LNCaP clone FGC (cell line): ENCODE measurements at regions not wholly inside any gene's neighbourhood (a gene's known extent, or its start where the extent isn't known, plus 50 kb on each side); places are given as distances from the start of the nearest gene placed in this dataset.
A peak's percentile ranks its signal among the peaks of the same experiment; 100 is the strongest.

ENCODE experiments used
- DNase-seq: peaks from one replicate; pipeline ENCODE4 v3.0.0-alpha.2; 2011; ENCODE audit warnings: low read depth
- H3K4me3 ChIP-seq: 2 replicates; pipeline ENCODE4 v1.5.1; 2011; ENCODE audit warnings: mild to moderate bottlenecking, low read depth, low read length, control low read depth
- TF ChIP-seq, protein P1 (sequence below): IDR thresholded peaks from 2 replicates; pipeline ENCODE4 v1.5.1; 2012; ENCODE audit warnings: mild to moderate bottlenecking; ENCODE audit not compliant: control insufficient read depth, insufficient read depth; ENCODE audit errors: extremely low read depth

DNA sequence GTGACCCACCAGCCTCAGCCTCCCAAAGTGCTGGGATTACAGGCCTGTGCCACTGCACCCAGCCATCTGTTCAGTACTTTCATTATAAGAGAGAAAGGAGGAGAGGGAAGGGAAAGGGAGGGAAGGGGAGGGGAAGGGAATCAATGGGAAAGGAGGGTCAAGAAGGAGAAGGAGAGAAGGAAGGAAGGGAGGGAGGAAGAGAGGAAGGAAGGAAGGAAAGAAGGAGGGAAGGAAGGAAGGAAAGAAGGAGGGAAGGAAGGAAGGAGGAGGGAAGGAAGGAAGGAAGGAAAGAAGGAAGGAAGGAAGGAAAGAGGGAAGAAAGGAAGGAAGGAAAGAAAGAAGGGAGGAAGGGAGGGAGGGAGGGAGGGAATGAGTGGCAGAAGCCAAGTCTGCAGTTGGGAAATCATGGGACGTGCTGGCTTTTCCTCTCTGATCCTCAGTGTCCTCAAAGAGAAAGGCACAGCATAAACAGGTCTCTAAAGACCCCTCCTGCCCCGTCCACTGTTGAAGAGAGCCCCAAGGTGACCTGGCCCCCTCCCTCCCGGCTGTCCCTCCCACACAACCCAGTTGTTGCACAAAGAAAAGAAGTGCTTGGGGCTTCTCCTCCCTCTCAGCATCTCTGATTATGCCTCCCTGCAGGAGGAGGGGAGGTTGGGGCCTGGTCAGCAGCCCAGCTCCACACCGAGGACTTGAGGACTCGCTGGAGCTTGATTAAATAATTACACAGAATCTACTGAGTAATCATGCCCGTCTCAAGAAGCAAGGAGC lies 69.1 kb upstream of the TOP1 start:
- DNase-seq = no peak
- no peak overlapping the region for H3K4me3 ChIP-seq
- TF ChIP-seq, protein P1, sequence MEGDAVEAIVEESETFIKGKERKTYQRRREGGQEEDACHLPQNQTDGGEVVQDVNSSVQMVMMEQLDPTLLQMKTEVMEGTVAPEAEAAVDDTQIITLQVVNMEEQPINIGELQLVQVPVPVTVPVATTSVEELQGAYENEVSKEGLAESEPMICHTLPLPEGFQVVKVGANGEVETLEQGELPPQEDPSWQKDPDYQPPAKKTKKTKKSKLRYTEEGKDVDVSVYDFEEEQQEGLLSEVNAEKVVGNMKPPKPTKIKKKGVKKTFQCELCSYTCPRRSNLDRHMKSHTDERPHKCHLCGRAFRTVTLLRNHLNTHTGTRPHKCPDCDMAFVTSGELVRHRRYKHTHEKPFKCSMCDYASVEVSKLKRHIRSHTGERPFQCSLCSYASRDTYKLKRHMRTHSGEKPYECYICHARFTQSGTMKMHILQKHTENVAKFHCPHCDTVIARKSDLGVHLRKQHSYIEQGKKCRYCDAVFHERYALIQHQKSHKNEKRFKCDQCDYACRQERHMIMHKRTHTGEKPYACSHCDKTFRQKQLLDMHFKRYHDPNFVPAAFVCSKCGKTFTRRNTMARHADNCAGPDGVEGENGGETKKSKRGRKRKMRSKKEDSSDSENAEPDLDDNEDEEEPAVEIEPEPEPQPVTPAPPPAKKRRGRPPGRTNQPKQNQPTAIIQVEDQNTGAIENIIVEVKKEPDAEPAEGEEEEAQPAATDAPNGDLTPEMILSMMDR = no peak

DNA sequence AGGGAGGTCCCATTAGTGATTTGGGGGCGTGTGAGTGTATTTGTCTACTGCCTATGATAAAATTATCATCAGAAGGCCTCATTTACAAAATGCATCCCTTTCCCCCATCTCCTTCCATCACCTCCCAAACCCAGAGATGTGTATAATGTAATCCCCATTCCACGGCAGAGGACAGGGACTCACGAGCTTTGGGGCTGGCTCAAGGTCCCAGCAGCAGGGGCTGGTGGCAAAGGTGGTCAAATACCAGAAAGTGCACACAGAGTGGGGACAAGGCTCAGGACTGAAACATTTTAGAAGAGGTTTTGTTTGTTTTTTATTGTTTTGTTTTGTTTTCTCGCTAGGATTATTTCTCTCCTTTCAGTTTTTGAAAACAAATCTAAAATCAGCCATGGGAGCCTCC lies 68.5 kb upstream of the TOP1 start:
- no peak overlapping the region for H3K4me3 ChIP-seq
- TF ChIP-seq, protein P1 = no peak
- DNase-seq = no peak

DNA sequence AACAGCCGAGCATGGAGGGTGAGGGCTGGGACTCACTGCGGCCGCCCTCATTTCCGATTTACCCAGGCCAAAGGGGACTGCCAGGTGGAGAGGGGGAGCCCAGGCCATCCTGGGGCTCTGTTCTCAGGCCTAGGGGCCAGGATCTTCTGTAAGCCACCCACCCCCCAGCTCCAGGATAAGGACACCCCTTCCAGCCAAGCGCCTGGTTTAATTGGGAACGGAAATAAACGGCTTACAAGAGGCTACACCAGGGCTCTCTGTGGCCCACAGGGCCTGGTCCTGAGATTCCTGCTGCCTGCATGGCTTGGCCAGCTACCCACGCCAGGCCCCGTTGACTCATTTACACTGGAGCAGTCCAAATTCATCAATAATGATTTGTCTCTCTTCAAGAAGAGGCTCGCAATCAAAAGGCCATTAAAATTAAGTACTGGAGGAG lies 68.1 kb upstream of the TOP1 start:
- TF ChIP-seq, protein P1 = no peak
- H3K4me3 ChIP-seq = no peak overlapping the region
- DNase-seq = no peak

DNA sequence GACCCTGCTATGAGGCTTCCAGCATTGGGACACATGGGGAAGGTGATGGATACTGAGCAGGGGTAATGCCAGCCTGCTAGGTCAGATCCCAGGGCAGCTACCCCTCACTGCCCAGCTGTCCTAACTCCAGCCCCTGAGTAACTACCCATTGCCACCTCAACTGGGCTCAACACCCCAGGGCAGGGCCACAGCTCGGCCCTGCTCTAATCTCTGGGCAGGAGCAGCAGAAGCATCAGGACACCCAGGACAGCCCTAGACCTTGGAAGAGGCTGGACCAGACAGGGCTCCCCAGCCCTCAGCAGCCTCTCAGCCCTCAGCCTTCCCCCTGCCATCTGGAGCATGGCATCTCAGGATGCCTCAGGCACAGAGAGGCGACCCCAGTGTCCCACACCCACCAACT lies 67.4 kb upstream of the TOP1 start:
- TF ChIP-seq, protein P1 = no peak
- no peak overlapping the region for H3K4me3 ChIP-seq
- DNase-seq = no peak

DNA sequence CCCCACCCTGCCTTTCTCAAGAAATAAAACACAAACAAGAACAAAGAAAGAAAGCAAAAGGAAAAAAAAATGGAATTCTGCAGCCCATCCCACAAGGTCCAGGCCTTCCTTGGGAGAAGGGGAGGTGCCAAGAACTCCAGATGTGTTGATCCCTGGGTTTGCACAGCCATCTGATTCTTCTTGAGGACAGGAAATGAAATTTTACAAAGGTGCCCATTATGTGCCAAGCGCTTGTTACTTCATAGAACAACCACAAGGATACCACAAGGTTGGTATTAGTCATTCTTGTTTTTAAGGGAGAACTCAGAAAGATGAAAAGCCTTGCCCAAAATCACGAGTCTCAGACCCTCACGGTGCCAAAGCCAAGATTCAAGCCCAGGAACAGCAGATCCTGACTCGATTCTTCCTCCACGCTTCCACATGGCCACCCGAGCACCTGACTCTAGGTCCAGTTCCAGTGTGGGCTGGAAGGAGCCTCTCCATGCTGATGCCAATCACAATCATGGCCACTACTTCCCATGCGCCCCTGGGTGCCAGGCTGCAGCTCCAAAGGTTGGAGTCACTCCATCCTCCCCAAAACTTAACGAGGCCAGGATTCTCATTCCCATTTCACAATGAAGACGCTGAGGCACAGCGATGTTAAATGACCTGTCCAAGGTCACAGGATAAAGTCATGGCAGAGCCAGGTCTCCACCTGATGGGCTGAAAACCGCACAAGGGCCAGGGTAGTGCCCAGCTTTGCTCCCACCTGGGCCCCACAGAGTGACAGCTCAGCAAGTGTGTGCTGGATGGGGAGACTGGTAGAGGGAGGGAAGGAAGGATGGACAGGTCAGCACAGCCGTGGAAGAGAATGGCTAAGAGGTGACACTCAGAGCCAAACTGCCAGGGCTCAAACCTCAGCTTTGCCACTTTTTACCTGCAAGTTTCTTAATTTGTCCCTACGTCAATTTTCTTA lies 66.7 kb upstream of the TOP1 start:
- TF ChIP-seq, protein P1 = no peak
- DNase-seq = no peak
- no peak overlapping the region for H3K4me3 ChIP-seq

DNA sequence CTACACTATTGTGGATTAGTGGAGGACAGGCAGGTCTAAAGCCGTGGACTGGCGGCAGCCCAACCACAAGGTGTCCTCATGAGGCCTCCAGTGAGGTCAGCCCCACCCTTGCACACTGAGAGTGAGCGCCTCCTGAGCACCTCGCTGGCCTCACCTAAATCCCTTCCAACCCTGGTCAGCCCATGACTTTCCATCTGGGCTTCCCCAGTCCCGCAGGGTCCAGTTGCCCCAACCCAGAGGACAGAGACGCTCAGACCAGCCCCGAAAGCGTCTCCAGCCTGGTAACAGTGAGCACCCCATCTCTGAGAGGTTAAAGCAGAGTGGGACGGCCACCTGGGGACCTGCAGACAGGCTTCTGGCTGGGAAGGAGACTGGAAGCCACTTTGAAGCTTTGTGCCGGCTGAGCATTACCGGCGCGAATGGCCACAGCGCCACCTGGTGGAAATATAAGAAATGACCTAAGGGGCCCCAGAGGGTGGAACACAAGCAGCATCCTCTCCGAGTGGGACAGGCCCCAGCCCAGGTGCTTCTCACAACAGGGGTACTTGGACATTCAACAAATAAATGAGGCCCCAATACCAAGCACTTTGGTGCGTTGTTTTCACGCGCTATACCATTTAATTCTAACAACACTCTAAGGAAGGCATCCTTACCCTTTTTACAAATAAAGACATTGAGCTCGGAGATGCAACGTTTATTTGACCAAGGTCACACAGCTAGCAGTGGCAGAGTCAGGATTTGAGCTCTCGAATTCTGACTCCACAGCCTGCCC lies 65.7 kb upstream of the TOP1 start:
- H3K4me3 ChIP-seq = no peak overlapping the region
- DNase-seq = peak; percentile 21
- TF ChIP-seq, protein P1 = peak; percentile 82
